GM21786 (cell line): ENCODE measurements at regions not wholly inside any gene's neighbourhood (a gene's known extent, or its start where the extent isn't known, plus 50 kb on each side); places are given as distances from the start of the nearest gene placed in this dataset.
"Not testable (repeated sequence)": the region's sequence is repeated elsewhere in the genome, so short reads cannot be mapped to it uniquely, and the experiment has no call there.

Source experiments
- ATAC-seq: cut with Tn5 transposase; IDR thresholded peaks from one replicate; pipeline ENCODE4 v1.9.1; 2021; ENCODE audit not compliant: unreplicated experiment

GRCh38 chr7:101679653-101680173, 50.6 kb upstream of the MYL10 start:
- not testable (repeated sequence) for ATAC-seq

DNA sequence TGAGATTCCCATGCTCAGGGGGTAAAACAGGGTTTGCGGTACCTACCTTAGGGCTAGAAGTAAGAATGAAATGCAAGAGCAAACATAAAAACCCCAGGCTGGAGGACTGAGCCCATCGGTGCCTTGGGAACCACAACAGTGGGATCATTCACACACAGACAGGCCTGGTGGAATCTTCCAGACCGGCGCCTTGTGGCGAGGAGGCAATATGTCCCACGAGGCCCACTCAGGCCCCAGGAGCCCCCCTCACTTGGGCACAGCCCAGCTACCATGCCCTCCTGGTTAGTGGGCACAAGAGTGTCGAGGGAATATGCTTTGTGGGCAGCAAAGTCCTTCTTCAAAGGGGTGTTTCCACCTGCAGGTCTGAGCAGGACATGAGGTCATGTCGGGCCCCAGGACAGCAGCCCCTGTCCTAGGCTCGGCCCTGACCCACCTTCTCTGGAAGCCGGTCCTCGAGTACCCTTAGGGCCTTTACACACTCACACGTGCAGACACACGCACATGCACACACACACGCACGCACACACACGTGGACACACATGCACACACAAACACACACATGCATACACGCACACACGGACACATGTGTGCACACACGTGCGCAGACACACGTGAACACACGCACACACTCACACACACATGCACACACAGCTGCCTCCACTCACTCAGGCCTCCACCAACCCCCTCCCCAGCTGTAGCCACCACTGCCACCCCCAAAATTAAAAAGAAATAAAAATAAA, 51.5 kb upstream of the MYL10 start:
- ATAC-seq = no peak

- ATAC-seq = no peak
These were observed 52.3 kb upstream of the MYL10 start for GRCh38 chr7:101681170-101682007.

DNA sequence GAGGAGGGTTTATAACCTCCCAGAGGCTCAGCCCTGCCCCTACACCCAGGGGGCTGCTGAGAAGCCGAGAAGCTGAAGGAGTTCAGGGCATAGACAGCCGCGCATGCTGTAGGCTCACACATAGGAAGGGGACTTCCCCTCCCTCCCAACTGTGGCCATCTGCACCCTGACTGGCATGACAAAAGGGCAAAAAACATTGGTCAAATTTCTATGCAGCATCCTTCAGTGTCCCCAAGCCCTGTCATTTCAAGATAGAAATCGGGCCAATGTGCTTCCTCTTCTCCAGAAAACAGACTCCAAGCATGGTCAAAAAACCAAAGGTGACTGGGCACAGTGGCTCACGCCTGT, 55.9 kb upstream of the MYL10 start:
- no peak for ATAC-seq

DNA sequence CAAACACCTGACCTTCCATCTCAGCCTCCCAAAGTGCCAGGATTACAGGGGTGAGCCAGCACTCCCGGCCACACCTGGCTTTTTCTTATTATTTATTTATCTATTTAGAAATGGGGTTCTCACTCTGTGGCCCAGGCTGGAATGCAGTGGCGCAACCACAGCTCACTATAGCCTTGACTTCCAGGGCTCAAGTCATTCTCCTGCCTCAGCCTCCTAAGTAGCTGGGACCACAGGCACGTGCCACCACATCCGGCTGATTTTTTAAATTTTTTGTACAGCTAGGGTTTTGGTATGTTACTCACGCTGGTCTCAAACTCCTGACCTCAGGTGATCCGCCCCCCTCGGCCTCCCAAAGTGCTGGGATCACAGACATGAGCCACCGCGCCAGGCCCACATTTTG, 56.9 kb upstream of the MYL10 start:
- ATAC-seq = no peak

DNA sequence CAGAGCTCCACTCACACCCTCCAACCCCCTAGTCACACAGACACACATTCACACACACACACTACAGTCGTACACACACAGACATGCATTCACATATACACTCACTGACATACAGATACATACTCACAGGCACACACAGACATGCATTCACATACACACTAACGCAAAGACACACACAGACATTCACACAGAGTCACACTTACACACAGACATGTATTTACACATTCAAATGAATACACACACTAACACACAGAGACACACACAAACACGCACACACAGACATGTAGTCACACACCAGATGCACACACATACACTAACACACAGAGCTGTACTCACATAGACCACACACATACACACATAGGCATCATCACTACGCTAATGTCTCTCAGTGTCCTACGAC, 58.0 kb upstream of the MYL10 start:
- ATAC-seq = no peak

GRCh38 chr7:101687791-101688182, 58.7 kb upstream of the MYL10 start:
- no peak for ATAC-seq

DNA sequence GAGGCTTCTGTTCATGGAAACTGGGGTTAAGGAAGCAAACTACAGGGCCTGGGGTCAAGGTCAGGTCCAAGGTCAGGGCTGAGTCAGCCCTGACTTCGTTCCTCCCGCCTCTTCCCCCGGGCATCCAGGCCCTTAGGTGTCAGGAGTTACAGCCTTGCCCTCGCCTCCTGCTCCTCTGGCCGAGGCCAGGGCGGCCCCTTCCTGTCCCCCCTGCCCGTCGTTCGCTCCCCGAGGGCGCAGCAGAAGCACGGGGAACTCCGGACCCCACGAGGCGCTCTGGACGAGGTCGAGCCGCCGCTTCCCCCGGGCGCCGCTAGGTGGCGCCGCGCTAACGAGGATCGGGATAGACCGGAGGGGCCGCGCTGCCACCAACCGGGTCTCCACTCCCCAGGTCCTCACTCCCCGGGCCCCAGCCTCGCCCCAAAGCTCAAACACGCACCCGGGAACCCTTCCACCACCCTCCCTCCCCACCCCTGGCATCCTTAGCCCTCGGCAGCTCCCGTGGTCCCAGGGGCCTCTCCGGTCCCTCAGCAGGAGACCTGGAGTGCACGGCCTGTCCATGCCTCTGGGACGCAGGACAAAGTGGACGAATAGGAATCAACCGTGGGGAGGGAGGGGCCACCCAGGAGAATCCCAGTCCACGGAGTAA, 59.2 kb upstream of the MYL10 start:
- ATAC-seq = no peak

GRCh38 chr7:101688995-101689907, 60.2 kb upstream of the MYL10 start:
- no peak for ATAC-seq

- ATAC-seq = no peak
These were observed 61.0 kb upstream of the MYL10 start for GRCh38 chr7:101690061-101690460.

DNA sequence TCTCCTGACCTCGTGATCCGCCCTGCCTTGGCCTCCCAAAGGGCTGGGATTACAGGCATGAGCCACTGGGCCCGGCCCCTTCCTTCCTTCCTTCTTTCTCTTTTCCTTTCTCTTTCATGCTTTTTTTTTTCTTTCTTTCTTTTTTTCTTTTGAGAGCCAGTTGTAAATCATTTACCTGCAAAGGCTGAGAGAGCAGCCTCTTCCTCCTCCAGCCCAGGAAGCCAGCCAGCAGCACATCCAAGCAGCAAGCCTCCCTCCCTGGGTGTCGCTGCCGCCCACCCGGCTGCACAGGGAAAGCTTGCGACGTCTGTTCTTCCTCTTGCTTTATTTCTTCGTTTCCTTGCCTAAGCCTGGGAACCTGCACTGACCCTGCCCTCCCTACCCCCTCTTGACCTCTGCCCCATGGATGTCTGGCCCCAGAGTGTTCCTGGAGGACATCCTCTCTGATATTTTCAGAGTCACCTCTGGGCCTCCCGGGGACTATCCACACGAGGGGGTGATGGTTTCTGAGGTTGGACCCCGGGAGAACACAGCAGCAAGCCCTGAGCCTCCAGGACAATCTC, 62.8 kb upstream of the MYL10 start:
- no peak for ATAC-seq

GRCh38 chr7:101693498-101694091, 64.5 kb upstream of the MYL10 start:
- no peak for ATAC-seq

GRCh38 chr7:101698964-101699363, 69.9 kb upstream of the MYL10 start:
- no peak for ATAC-seq

- no peak for ATAC-seq
These were observed 70.3 kb upstream of the MYL10 start for GRCh38 chr7:101699399-101699798.

GRCh38 chr7:101699881-101700823, 71.1 kb upstream of the MYL10 start:
- no peak for ATAC-seq

DNA sequence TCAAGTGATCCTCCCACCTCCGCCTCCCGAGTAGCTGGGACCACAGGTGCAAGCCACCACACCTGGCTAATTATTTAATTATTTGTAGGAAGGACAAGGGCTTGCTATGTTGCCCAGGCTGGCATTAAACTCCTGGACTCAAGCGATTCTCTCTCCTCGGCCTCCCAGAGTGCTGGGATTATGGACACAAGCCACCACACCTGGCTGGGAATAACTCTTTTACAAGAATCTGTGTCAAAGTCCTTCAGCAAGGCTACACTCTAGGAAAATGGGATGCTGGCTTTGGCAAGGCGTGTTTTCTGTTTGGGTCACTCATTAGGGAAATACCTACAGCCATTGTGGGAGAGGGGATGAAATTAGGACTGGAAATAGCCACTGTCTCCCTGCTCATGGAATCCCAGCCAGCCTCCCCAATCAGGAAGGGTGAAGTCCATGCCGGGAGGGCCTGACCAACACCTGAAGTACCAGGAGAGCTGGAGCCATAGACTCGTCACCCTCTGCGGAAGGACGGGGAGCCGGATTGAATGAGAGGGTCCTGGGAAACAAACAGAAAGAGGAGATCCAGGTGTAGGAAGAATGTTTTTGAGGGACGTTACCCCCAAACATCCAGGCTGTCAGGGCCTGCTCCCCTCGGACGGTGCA, 72.2 kb upstream of the MYL10 start:
- ATAC-seq = no peak

DNA sequence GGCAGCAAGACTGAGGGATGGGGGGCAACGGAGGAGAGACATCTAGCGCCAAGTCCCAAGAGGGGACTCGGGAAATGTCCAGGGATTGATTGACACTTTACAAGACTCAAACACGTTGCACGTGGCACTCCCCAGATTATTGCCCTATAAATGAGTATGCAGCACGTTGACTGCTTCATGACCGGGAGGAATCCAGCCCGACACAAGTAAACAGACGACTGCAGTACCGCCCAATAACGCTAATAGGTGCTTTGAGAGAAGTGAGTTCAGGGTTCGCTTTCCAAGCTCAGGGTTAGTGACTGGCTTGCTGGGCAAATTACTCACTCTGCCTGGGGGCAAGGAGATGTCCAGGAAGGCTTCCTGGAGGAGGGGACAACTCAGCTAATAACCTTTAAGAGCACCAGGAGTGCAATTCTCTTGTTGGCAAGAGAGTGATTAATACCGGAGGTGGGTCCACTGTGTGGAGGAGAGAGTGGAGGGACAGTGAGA, 73.3 kb upstream of the MYL10 start:
- no peak for ATAC-seq

DNA sequence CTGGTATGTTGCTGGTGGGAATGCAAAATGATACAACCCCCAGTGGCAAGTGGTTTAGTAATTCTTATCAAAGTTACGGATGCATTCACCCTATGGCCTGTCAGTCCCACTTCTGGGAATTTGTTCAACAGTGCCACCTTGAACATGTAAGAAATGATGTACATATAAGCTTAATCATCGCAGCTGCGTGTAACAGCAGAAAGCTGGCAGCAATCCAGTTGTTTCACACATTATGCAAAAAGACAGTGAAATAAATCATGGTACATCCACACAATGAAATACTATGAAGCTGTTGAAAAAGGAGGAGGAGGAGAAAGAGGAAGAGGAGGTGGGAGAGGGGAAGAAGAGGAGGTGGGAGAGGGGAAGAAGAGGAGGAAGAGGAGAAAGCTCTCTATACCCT, 76.2 kb upstream of the MYL10 start:
- no peak for ATAC-seq
